Gastroesophageal sphincter (tissue), 3 donors: ENCODE measurements at regions not wholly inside any gene's neighbourhood (a gene's known extent, or its start where the extent isn't known, plus 50 kb on each side); places are given as distances from the start of the nearest gene placed in this dataset.

Source experiments
- CTCF ChIP-seq, 4 experiments: fragments of 200-600 bp in 2 of 4; fragments of 450-650 bp in 2 of 4; sonication (generic) in 1 of 4; IDR thresholded peaks; one replicate each; pipeline ENCODE4 v1.5.1; 2017 to 2019; ENCODE audit warnings: antibody characterized with exemption in 4 of 4, mild to moderate bottlenecking in 2 of 4, moderate library complexity in 2 of 4
- POLR2A ChIP-seq, 2 donors: fragments of 450-650 bp; IDR thresholded peaks; one replicate each; pipeline ENCODE4 v1.6.1; 2017; ENCODE audit warnings: antibody characterized with exemption in 2 of 2, mild to moderate bottlenecking in 2 of 2, moderate library complexity in 1 of 2

GRCh38 chr6:147063469-147064031 lies 140.7 kb upstream of the STXBP5 start:
- TF ChIP-seq POLR2A (IDR thresholded peaks at IDR 0.05) (no peak), CTCF (IDR thresholded peaks at IDR 0.05) (no peak)
